ENCODE measurements at regions not wholly inside any gene's neighbourhood (a gene's known extent, or its start where the extent isn't known, plus 50 kb on each side); places are given as distances from the start of the nearest gene placed in this dataset.

DNA sequence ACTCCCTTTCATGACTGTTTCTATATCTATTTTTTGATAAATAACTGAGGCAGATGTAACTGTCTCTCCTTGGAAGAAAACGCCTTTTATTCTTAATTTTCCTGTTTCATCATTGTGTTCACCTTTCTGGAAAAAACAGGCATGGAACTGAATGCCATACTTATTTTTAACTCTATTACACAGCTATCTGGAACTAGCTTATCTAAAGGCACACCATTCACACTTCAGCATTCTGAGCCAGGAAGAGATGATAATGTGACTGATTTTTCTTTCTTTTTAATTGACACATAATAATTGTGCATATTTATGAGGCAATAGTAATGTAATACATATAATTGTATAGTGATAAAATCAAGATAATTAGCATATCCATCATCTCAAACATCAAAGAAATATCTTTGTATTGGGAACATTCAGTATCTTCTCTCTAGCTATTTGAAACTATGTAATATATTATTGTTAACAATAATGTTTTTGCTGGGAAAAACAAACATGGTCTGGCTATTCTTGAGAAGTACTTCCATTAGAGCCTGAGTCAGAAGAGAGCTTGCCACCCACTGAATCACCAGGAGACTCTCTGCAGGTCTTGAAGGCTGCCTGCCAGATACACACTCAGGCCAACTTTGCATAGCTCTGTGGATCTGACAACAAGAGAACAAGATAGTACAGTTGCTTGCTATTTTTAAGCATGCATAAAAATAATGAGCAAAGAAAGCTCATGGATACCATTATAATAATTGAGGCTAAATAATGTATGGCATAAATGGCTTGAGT, 501.0 kb upstream of the EDIL3 start:
- H3K27me3 ChIP-seq = no peaks in the 10 kb centered on the region
- intact Hi-C loops (cut with DNase I) = no loop called here
- H3K27ac ChIP-seq = peak overlapping the region in 6 of 10 donors; percentile 6 to 59 (median 50)
- no peak overlapping the region for H3K4me3 ChIP-seq
- peak; percentile 36 to 42 for DNase-seq
- TF ChIP-seq, protein P1, sequence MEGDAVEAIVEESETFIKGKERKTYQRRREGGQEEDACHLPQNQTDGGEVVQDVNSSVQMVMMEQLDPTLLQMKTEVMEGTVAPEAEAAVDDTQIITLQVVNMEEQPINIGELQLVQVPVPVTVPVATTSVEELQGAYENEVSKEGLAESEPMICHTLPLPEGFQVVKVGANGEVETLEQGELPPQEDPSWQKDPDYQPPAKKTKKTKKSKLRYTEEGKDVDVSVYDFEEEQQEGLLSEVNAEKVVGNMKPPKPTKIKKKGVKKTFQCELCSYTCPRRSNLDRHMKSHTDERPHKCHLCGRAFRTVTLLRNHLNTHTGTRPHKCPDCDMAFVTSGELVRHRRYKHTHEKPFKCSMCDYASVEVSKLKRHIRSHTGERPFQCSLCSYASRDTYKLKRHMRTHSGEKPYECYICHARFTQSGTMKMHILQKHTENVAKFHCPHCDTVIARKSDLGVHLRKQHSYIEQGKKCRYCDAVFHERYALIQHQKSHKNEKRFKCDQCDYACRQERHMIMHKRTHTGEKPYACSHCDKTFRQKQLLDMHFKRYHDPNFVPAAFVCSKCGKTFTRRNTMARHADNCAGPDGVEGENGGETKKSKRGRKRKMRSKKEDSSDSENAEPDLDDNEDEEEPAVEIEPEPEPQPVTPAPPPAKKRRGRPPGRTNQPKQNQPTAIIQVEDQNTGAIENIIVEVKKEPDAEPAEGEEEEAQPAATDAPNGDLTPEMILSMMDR (IDR thresholded peaks at IDR 0.05) = no peak
- 9 to 15% methylated on average over 1 of the region's 1 CpG for WGBS, 2 donors
- peaks cover 0 to 15% (median 3%) of the 10 kb centered on the region in 11 donors for H3K9me3 ChIP-seq
- H3K36me3 ChIP-seq = no peaks in the 10 kb centered on the region
- ATAC-seq = peak in 7 of 8 donors; percentile 79 to 99 (median 96)
- H3K4me1 ChIP-seq = peaks cover 0 to 12% (median 0%) of the 10 kb centered on the region in 9 donors

DNA sequence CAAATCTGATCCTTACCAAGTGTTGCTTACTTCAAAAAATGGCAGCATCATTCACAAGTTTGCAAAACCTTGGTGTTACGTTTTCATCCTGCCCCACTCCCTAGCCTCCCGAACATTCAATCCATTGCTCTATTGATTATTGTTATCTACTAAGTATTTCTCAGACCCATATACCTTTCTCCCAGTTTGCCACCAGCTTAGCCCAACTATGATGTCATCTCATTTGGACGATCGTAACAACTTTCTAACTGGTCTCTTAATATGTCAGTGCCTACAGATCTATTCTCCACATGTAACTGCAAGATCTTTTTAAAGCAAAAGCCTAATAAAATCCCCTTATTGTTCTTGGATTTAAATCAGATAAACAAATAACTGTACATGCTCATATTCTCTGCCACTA, 497.1 kb upstream of the EDIL3 start:
- TF ChIP-seq, protein P1 (IDR thresholded peaks at IDR 0.05) = no peak
- WGBS, 2 donors = 78 to 81% methylated on average over 4 of the region's 4 CpGs
- ATAC-seq = no peak
- Histone ChIP-seq H3K27me3 (no peaks in the 10 kb centered on the region), H3K9me3 (peaks cover 0 to 11% (median 0%) of the 10 kb centered on the region in 11 donors), H3K27ac (no peak overlapping the region), H3K4me1 (peaks cover 0 to 12% (median 0%) of the 10 kb centered on the region in 9 donors), H3K36me3 (no peaks in the 10 kb centered on the region), H3K4me3 (no peak overlapping the region)
- intact Hi-C loops (cut with DNase I) = no loop called here
- DNase-seq = no peak

DNA sequence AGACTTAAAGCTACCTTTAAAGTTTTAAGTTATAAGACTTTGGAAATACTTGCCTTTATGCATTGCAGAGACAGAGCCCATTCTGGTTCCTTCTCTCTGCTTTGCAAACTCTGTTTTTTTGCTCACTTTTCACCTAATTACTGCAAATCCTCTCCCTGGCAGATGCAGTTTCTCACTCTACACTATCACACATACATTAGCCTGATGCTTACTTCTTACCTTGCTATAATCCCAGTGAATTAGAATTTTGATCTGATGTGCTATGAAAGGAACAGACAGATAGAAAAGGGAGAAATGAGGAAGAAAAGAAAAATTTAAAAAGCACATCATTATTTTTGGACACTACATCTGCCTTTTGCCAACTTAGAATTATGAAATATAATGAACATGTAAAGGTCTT, 489.5 kb upstream of the EDIL3 start:
- no peak overlapping the region for H3K4me3 ChIP-seq
- no peaks in the 10 kb centered on the region for H3K27me3 ChIP-seq
- intact Hi-C loops (cut with DNase I) = no loop called here
- ATAC-seq (no peak), DNase-seq (no peak)
- no peaks in the 10 kb centered on the region for H3K36me3 ChIP-seq
- peaks cover 0 to 11% (median 0%) of the 10 kb centered on the region in 11 donors for H3K9me3 ChIP-seq
- H3K4me1 ChIP-seq = no peaks in the 10 kb centered on the region
- no peak overlapping the region for H3K27ac ChIP-seq
- TF ChIP-seq, protein P1 (IDR thresholded peaks at IDR 0.05) = no peak

DNA sequence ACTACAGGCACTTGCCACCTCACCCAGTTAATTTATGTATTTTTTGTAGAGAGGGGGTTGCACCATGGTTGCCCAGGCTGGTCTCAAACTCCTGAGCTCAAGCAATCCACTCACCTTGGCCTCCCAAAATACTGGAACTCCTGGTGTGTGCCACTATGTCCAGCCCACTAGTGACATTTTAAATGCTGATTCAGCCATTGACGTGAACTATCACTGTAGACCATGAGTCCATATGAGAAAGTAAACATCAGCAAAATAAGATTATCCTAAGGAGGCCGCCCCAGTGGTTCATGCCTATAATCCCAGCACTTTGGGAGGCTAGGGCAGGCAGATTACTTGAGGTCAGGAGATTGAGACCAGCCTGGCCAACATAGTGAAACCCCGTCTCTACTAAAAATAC, 488.1 kb upstream of the EDIL3 start:
- TF ChIP-seq, protein P1 (IDR thresholded peaks at IDR 0.05) = no peak
- ATAC-seq (no peak), DNase-seq (no peak)
- Histone ChIP-seq H3K9me3 (peaks cover 0 to 5% (median 0%) of the 10 kb centered on the region in 11 donors), H3K4me3 (no peak overlapping the region), H3K27me3 (no peaks in the 10 kb centered on the region), H3K36me3 (no peaks in the 10 kb centered on the region), H3K4me1 (no peaks in the 10 kb centered on the region), H3K27ac (no peak overlapping the region)
- WGBS, 2 donors = 58 to 75% methylated on average over 3 of the region's 3 CpGs
- intact Hi-C loops (cut with DNase I) = no loop called here
